GM21367 (cell line): ENCODE measurements at regions not wholly inside any gene's neighbourhood (a gene's known extent, or its start where the extent isn't known, plus 50 kb on each side); places are given as distances from the start of the nearest gene placed in this dataset.
"Not testable (repeated sequence)": the region's sequence is repeated elsewhere in the genome, so short reads cannot be mapped to it uniquely, and the experiment has no call there.

Experiments used
- ATAC-seq: cut with Tn5 transposase; IDR thresholded peaks from one replicate; pipeline ENCODE4 v1.9.1; 2021; ENCODE audit not compliant: unreplicated experiment

- ATAC-seq: no peak
These were observed 81.4 kb downstream of the ACAA2 start for GRCh38 chr18:49731860-49732311.

- ATAC-seq: no peak
These were observed 81.9 kb downstream of the ACAA2 start for GRCh38 chr18:49731421-49731841.

GRCh38 chr18:49730951-49731391 is 82.4 kb downstream of the ACAA2 start:
- ATAC-seq: no peak

GRCh38 chr18:49728542-49728941 is 84.8 kb downstream of the ACAA2 start:
- no peak for ATAC-seq

GRCh38 chr18:49727816-49728215 is 85.5 kb downstream of the ACAA2 start:
- no peak for ATAC-seq

GRCh38 chr18:49726675-49726963 is 86.7 kb downstream of the ACAA2 start:
- ATAC-seq: no peak

- ATAC-seq: no peak
These were observed 87.3 kb downstream of the ACAA2 start for GRCh38 chr18:49725809-49726674.

- ATAC-seq: no peak
These were observed 89.6 kb downstream of the ACAA2 start for GRCh38 chr18:49723648-49724180.

- no peak for ATAC-seq
These were observed 90.9 kb downstream of the ACAA2 start for GRCh38 chr18:49722477-49722876.

GRCh38 chr18:49721981-49722380 is 91.4 kb downstream of the ACAA2 start:
- no peak for ATAC-seq

- ATAC-seq: not testable (repeated sequence)
These were observed 92.4 kb downstream of the ACAA2 start for GRCh38 chr18:49720944-49721343.

- ATAC-seq: no peak
These were observed 95.7 kb downstream of the ACAA2 start for GRCh38 chr18:49717617-49718016.

GRCh38 chr18:49716035-49716434 is 97.3 kb downstream of the ACAA2 start:
- ATAC-seq: no peak

GRCh38 chr18:49709347-49709690 is 104.0 kb downstream of the ACAA2 start:
- no peak for ATAC-seq

GRCh38 chr18:49708662-49709346 is 104.5 kb downstream of the ACAA2 start:
- no peak for ATAC-seq

GRCh38 chr18:49707599-49707998 is 105.7 kb downstream of the ACAA2 start:
- ATAC-seq: no peak

GRCh38 chr18:49704334-49704733 is 109.0 kb downstream of the ACAA2 start:
- no peak for ATAC-seq

GRCh38 chr18:49701190-49701589 is 112.1 kb downstream of the ACAA2 start:
- ATAC-seq: no peak

- ATAC-seq: no peak
These were observed 114.0 kb downstream of the ACAA2 start for GRCh38 chr18:49699303-49699702.

- ATAC-seq: no peak
These were observed 114.8 kb downstream of the ACAA2 start for GRCh38 chr18:49698525-49699025.

- no peak for ATAC-seq
These were observed 115.4 kb downstream of the ACAA2 start for GRCh38 chr18:49697757-49698524.
